ENCODE measurements at regions not wholly inside any gene's neighbourhood (a gene's known extent, or its start where the extent isn't known, plus 50 kb on each side); places are given as distances from the start of the nearest gene placed in this dataset.
"Not testable (repeated sequence)": the region's sequence is repeated elsewhere in the genome, so short reads cannot be mapped to it uniquely, and the experiment has no call there.

- Histone ChIP-seq H3K4me3 (ENCODE audit: low read depth, low read length) (no peak overlapping the region), H3K9me3 (ENCODE audit: control insufficient read depth, insufficient read depth, low read depth, low read length) (no peaks in the 10 kb centered on the region), H3K27ac (ENCODE audit: extremely low read depth, low read depth, low read length) (no peak overlapping the region), H3K36me3 (ENCODE audit: control insufficient read depth in 2 of 2, insufficient read depth in 1 of 2, low read length in 2 of 2) (no peaks in the 10 kb centered on the region), H3K4me1 (ENCODE audit: control insufficient read depth, insufficient read depth, low read length) (no peaks in the 10 kb centered on the region)
- POLR2A ChIA-PET: no interaction called here
- TF ChIP-seq ZNF585B (tag by site-specific recombination; IDR thresholded peaks at IDR 0.05) (no peak), MZF1 (tag by site-specific recombination; IDR thresholded peaks at IDR 0.05; ENCODE audit: borderline replicate concordance) (no peak), KLF16 (tag by site-specific recombination; IDR thresholded peaks at IDR 0.05) (no peak), ZNF621 (tag by site-specific recombination; IDR thresholded peaks at IDR 0.05) (no peak), ZFHX2 (tag by site-specific recombination; conservative IDR thresholded peaks at IDR 0.05) (no peak)
- CTCF ChIA-PET: no interaction called here
Measured at GRCh38 chr1:66464802-66465201, 69.2 kb upstream of the SGIP1 start.

- CTCF ChIA-PET: interaction anchor here (0.9 kb wide), 1 partner anchor 260 kb away, joined by 3 read pairs; no protein-coding TSS in a partner anchor
- H3K4me3 ChIP-seq (ENCODE audit: low read depth, low read length); H3K9me3 ChIP-seq (ENCODE audit: control insufficient read depth, insufficient read depth, low read depth, low read length); POLR2A ChIA-PET; H3K4me1 ChIP-seq (ENCODE audit: control insufficient read depth, insufficient read depth, low read length); H3K36me3 ChIP-seq (ENCODE audit: control insufficient read depth in 2 of 2, insufficient read depth in 1 of 2, low read length in 2 of 2); H3K27ac ChIP-seq (ENCODE audit: extremely low read depth, low read depth, low read length): not testable (repeated sequence)
Measured at GRCh38 chr1:66466695-66467094, 67.3 kb upstream of the SGIP1 start.

DNA sequence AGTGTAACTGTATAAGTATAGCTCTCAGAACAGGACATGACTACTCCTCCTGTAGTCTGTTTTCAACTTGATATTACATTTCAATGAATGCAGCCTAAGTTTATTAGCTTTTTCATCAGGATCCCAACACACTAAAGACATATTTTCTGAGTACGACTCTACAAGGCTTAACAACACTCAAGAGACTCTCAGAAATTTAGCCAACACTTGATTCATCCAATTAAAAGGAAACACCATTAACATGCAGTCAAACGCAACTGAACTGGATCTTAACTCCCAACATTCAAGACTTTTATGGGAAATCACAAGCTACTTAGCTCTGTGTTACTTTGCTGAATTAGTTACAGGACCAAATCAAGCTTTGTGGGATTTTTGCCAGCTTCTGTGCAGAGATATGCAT lies 65.2 kb upstream of the SGIP1 start:
- TF ChIP-seq ZNF544 (tag by site-specific recombination; IDR thresholded peaks at IDR 0.05) (no peak), ZBTB17 (tag by site-specific recombination; IDR thresholded peaks at IDR 0.05) (no peak), ZNF548 (tag by site-specific recombination; IDR thresholded peaks at IDR 0.05) (no peak), ZNF23 (tag by site-specific recombination; IDR thresholded peaks at IDR 0.05; ENCODE audit: borderline replicate concordance) (no peak), MZF1 (tag by site-specific recombination; IDR thresholded peaks at IDR 0.05; ENCODE audit: borderline replicate concordance) (no peak), ATF2 (tag by site-specific recombination; IDR thresholded peaks at IDR 0.05; ENCODE audit: low read depth) (no peak), ZBTB1 (tag by site-specific recombination; IDR thresholded peaks at IDR 0.05) (no peak), ZNF664 (tag by site-specific recombination; IDR thresholded peaks at IDR 0.05) (no peak), ZNF394 (tag by site-specific recombination; IDR thresholded peaks at IDR 0.05; ENCODE audit: borderline replicate concordance) (no peak), ZNF16 (tag by site-specific recombination; IDR thresholded peaks at IDR 0.05; ENCODE audit: low read depth) (no peak), OVOL3 (tag by site-specific recombination; IDR thresholded peaks at IDR 0.05) (no peak), ZNF132 (tag by site-specific recombination; IDR thresholded peaks at IDR 0.05; ENCODE audit: borderline replicate concordance) (no peak), ZNF19 (tag by site-specific recombination; IDR thresholded peaks at IDR 0.05; ENCODE audit: low read depth) (no peak), PRDM10 (tag by site-specific recombination; IDR thresholded peaks at IDR 0.05) (no peak), ZNF529 (tag by site-specific recombination; IDR thresholded peaks at IDR 0.05; ENCODE audit: insufficient replicate concordance) (no peak)
- TF ChIP-seq, protein P1, sequence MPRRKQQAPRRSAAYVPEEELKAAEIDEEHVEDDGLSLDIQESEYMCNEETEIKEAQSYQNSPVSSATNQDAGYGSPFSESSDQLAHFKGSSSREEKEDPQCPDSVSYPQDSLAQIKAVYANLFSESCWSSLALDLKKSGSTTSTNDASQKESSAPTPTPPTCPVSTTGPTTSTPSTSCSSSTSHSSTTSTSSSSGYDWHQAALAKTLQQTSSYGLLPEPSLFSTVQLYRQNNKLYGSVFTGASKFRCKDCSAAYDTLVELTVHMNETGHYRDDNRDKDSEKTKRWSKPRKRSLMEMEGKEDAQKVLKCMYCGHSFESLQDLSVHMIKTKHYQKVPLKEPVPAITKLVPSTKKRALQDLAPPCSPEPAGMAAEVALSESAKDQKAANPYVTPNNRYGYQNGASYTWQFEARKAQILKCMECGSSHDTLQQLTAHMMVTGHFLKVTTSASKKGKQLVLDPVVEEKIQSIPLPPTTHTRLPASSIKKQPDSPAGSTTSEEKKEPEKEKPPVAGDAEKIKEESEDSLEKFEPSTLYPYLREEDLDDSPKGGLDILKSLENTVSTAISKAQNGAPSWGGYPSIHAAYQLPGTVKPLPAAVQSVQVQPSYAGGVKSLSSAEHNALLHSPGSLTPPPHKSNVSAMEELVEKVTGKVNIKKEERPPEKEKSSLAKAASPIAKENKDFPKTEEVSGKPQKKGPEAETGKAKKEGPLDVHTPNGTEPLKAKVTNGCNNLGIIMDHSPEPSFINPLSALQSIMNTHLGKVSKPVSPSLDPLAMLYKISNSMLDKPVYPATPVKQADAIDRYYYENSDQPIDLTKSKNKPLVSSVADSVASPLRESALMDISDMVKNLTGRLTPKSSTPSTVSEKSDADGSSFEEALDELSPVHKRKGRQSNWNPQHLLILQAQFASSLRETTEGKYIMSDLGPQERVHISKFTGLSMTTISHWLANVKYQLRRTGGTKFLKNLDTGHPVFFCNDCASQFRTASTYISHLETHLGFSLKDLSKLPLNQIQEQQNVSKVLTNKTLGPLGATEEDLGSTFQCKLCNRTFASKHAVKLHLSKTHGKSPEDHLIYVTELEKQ (tag by site-specific recombination; IDR thresholded peaks at IDR 0.05; ENCODE audit: borderline replicate concordance): no peak
- Histone ChIP-seq H3K27ac (ENCODE audit: extremely low read depth, low read depth, low read length) (no peak overlapping the region), H3K9me3 (ENCODE audit: control insufficient read depth, insufficient read depth, low read depth, low read length) (no peaks in the 10 kb centered on the region), H3K36me3 (ENCODE audit: control insufficient read depth in 2 of 2, insufficient read depth in 1 of 2, low read length in 2 of 2) (peaks cover 0 to 3% of the 10 kb centered on the region in 2 experiments; a peak in 1 of 3 replicates), H3K4me1 (ENCODE audit: control insufficient read depth, insufficient read depth, low read length) (no peaks in the 10 kb centered on the region), H3K4me3 (ENCODE audit: low read depth, low read length) (no peak overlapping the region)
- POLR2A ChIA-PET: no interaction called here
- CTCF ChIA-PET: interaction anchor here (0.6 to 1.0 kb wide), 3 partner anchors 9 to 508 kb away, joined by 3 to 7 read pairs (median 3); no protein-coding TSS in a partner anchor
